MCF 10A (cell line): ENCODE measurements at regions not wholly inside any gene's neighbourhood (a gene's known extent, or its start where the extent isn't known, plus 50 kb on each side); places are given as distances from the start of the nearest gene placed in this dataset.

Experiments
- BruUV-seq: library from RNA; stranded (reverse); fragments of 400-500 nt; replicated peaks from 2 replicates; lab custom pipeline; 2021; lab: Mats Ljungman, UMichigan
- CTCF ChIA-PET: fragments of 300-600 bp; sonication (Branson Sonifier 250); formaldehyde crosslinking; extraction: SDS; loops from one replicate; lab custom pipeline; 2021; ENCODE audit warnings: antibody characterized with exemption, inconsistent platforms; lab: Yijun Ruan, JAX
- POLR2A ChIA-PET: fragments of 300-600, 350-650 bp; sonication (Branson Sonifier 250); formaldehyde crosslinking; extraction: SDS; loops from one replicate; lab custom pipeline; 2020; ENCODE audit warnings: antibody characterized with exemption, inconsistent platforms; lab: Yijun Ruan, JAX
- DNase-seq: peaks from one replicate; pipeline ENCODE4 v3.0.0-alpha.2; 2018; ENCODE audit not compliant: unreplicated experiment
- H3K27ac Mint-ChIP-seq: one replicate; pipeline ENCODE4 v1.8.0; 2022; ENCODE audit warnings: mild to moderate bottlenecking, low read depth, mixed read lengths; ENCODE audit not compliant: unreplicated experiment
- H3K27me3 Mint-ChIP-seq: one replicate; pipeline ENCODE4 v1.8.0; 2022; ENCODE audit warnings: mixed read lengths; ENCODE audit not compliant: insufficient read depth, unreplicated experiment
- H3K36me3 Mint-ChIP-seq: one replicate; pipeline ENCODE4 v1.8.0; 2022; ENCODE audit warnings: mild to moderate bottlenecking, moderate library complexity, mixed read lengths; ENCODE audit not compliant: insufficient read depth, unreplicated experiment
- H3K4me1 Mint-ChIP-seq: one replicate; pipeline ENCODE4 v1.8.0; 2022; ENCODE audit warnings: mixed read lengths; ENCODE audit not compliant: insufficient read depth, unreplicated experiment
- H3K4me3 Mint-ChIP-seq: one replicate; pipeline ENCODE4 v1.8.0; 2022; ENCODE audit warnings: mild to moderate bottlenecking, moderate library complexity, mixed read lengths; ENCODE audit not compliant: unreplicated experiment
- H3K9me3 Mint-ChIP-seq: one replicate; pipeline ENCODE4 v1.8.0; 2022; ENCODE audit warnings: mixed read lengths; ENCODE audit not compliant: unreplicated experiment
- intact Hi-C: fragments of 100-400 bp; cut with micrococcal nuclease; formaldehyde crosslinking; loops from 2 replicates; pipeline ENCODE4 v1.14.1; 2022
- TF ChIP-seq, protein P1 (sequence below): fragments of 200-600 bp; IDR thresholded peaks from one replicate; pipeline ENCODE4 v1.8.0; 2022; ENCODE audit warnings: antibody characterized with exemption, mild to moderate bottlenecking; ENCODE audit not compliant: unreplicated experiment

DNA sequence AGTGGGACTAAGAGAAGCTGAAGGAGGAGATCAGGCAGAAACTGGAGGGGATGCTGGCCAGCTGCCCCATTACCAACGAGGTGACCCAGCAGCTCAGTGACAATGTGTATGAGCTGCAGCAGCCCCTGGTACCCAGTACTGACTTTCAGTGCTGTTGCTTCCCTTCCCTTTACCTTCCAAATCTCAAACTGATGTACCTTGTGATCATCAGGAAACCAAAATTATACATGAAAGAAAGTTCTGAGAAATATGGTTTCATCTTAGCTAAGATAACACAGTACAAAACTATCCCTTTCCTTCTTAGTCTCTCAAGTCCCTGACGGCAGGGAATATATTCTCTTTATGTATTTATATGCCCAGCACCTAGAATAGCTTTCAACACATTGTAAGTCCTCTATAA, 52.3 kb upstream of the CERS6 start:
- intact Hi-C loops: no loop called here
- no peaks in the 10 kb centered on the region for H3K9me3 Mint-ChIP-seq
- CTCF ChIA-PET: interaction anchor here (0.6 kb wide), 1 partner anchor 234 kb away, joined by 3 read pairs; no protein-coding TSS in a partner anchor
- no peaks in the 10 kb centered on the region for H3K27me3 Mint-ChIP-seq
- no peaks in the 10 kb centered on the region for H3K36me3 Mint-ChIP-seq
- no peak overlapping the region for H3K4me3 Mint-ChIP-seq
- BruUV-seq: no TSS peak
- no peaks in the 10 kb centered on the region for H3K4me1 Mint-ChIP-seq
- no peak overlapping the region for H3K27ac Mint-ChIP-seq
- no peak for DNase-seq
- TF ChIP-seq, protein P1, sequence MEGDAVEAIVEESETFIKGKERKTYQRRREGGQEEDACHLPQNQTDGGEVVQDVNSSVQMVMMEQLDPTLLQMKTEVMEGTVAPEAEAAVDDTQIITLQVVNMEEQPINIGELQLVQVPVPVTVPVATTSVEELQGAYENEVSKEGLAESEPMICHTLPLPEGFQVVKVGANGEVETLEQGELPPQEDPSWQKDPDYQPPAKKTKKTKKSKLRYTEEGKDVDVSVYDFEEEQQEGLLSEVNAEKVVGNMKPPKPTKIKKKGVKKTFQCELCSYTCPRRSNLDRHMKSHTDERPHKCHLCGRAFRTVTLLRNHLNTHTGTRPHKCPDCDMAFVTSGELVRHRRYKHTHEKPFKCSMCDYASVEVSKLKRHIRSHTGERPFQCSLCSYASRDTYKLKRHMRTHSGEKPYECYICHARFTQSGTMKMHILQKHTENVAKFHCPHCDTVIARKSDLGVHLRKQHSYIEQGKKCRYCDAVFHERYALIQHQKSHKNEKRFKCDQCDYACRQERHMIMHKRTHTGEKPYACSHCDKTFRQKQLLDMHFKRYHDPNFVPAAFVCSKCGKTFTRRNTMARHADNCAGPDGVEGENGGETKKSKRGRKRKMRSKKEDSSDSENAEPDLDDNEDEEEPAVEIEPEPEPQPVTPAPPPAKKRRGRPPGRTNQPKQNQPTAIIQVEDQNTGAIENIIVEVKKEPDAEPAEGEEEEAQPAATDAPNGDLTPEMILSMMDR: no peak
- POLR2A ChIA-PET: no interaction called here

DNA sequence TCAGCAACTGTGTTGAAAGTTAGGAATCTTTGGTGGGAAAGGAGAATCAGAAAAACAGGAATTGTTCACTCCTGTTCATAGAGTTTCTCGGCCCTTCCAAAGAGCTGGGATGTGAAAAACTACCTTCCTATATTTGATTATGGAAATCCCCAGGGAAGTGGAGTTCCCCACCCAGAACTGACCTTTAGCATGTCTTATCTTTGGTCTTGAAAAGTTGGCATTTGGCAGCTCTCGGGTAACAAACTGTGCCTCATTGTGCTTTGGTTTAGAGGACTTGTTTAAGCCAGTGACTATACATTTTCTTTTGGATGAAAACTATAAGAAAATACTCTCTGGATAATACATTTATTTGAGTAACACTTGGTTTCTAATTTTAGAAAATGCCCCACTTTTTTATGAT, 51.3 kb upstream of the CERS6 start:
- Mint-ChIP-seq H3K4me3 (no peak overlapping the region), H3K27me3 (no peaks in the 10 kb centered on the region), H3K4me1 (no peaks in the 10 kb centered on the region), H3K36me3 (no peaks in the 10 kb centered on the region), H3K27ac (no peak overlapping the region), H3K9me3 (peaks cover 9% of the 10 kb centered on the region)
- no TSS peak for BruUV-seq
- ChIA-PET POLR2A (no interaction called here), CTCF (no interaction called here)
- TF ChIP-seq, protein P1: no peak
- no peak for DNase-seq
- intact Hi-C loops: no loop called here
